HL-60 (cell line): ENCODE measurements at regions not wholly inside any gene's neighbourhood (a gene's known extent, or its start where the extent isn't known, plus 50 kb on each side); places are given as distances from the start of the nearest gene placed in this dataset.

Source experiments
- POLR2AphosphoS5 ChIP-seq: IDR thresholded peaks from 2 replicates; pipeline ENCODE4 v1.6.1; 2012; ENCODE audit warnings: low read depth
- SPI1 ChIP-seq: IDR thresholded peaks from 2 replicates; pipeline ENCODE4 v1.6.1; 2012; ENCODE audit warnings: low read depth, mild to moderate bottlenecking, borderline replicate concordance
- TF ChIP-seq, protein P1 (sequence below): IDR thresholded peaks from one replicate; pipeline ENCODE4 v1.5.1; 2011; ENCODE audit warnings: low read length, control low read depth, inconsistent platforms; ENCODE audit not compliant: insufficient read depth
- TF ChIP-seq, protein P2 (sequence below): IDR thresholded peaks from 2 replicates; pipeline ENCODE4 v1.6.1; 2012; ENCODE audit warnings: low read depth; ENCODE audit not compliant: insufficient replicate concordance

DNA sequence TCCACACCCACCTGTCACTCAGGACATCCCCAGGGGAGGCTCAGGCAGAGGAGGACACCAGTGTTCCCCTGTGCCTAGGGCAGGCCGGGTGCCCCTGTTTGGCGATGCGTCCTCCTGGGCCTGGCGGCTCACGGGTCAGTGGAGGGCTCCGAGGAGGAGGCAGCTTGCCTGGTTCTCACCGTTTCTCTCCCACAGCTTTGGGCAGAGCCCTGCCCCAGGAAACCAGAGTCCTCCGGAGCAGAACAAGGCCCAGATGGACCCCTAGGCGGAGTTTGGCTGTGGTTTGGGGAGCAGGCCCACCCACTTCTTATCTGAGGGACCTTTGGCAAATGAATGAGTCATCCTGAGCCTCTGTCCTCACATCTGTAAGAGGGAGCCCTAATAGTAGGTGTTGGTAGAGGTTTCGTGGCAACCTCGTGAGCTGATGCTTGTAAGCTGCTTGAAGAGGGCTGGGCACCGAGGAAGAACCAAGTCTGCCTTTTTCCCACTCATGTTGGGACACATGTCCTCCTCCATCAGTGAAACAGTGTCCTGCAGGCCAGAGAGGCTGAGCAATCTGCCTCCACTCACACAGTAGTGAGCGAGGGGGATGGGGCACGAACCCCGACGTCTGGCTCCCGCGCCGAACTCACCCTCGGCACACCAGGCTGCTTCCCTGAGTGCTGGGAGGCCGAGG lies 247.0 kb upstream of the CIBAR2 start:
- TF ChIP-seq, protein P1, sequence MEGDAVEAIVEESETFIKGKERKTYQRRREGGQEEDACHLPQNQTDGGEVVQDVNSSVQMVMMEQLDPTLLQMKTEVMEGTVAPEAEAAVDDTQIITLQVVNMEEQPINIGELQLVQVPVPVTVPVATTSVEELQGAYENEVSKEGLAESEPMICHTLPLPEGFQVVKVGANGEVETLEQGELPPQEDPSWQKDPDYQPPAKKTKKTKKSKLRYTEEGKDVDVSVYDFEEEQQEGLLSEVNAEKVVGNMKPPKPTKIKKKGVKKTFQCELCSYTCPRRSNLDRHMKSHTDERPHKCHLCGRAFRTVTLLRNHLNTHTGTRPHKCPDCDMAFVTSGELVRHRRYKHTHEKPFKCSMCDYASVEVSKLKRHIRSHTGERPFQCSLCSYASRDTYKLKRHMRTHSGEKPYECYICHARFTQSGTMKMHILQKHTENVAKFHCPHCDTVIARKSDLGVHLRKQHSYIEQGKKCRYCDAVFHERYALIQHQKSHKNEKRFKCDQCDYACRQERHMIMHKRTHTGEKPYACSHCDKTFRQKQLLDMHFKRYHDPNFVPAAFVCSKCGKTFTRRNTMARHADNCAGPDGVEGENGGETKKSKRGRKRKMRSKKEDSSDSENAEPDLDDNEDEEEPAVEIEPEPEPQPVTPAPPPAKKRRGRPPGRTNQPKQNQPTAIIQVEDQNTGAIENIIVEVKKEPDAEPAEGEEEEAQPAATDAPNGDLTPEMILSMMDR: no peak
- TF ChIP-seq, protein P2, sequence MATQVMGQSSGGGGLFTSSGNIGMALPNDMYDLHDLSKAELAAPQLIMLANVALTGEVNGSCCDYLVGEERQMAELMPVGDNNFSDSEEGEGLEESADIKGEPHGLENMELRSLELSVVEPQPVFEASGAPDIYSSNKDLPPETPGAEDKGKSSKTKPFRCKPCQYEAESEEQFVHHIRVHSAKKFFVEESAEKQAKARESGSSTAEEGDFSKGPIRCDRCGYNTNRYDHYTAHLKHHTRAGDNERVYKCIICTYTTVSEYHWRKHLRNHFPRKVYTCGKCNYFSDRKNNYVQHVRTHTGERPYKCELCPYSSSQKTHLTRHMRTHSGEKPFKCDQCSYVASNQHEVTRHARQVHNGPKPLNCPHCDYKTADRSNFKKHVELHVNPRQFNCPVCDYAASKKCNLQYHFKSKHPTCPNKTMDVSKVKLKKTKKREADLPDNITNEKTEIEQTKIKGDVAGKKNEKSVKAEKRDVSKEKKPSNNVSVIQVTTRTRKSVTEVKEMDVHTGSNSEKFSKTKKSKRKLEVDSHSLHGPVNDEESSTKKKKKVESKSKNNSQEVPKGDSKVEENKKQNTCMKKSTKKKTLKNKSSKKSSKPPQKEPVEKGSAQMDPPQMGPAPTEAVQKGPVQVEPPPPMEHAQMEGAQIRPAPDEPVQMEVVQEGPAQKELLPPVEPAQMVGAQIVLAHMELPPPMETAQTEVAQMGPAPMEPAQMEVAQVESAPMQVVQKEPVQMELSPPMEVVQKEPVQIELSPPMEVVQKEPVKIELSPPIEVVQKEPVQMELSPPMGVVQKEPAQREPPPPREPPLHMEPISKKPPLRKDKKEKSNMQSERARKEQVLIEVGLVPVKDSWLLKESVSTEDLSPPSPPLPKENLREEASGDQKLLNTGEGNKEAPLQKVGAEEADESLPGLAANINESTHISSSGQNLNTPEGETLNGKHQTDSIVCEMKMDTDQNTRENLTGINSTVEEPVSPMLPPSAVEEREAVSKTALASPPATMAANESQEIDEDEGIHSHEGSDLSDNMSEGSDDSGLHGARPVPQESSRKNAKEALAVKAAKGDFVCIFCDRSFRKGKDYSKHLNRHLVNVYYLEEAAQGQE: no peak
- TF ChIP-seq POLR2AphosphoS5 (no peak), SPI1 (no peak)
